DMS 273 treated with DMSO at 0.1 percent for 48 hours (cell line): ENCODE measurements at regions not wholly inside any gene's neighbourhood (a gene's known extent, or its start where the extent isn't known, plus 50 kb on each side); places are given as distances from the start of the nearest gene placed in this dataset.
"Not testable (repeated sequence)": the region's sequence is repeated elsewhere in the genome, so short reads cannot be mapped to it uniquely, and the experiment has no call there.

Experiments used
- DNase-seq: peaks from one replicate; lab custom pipeline; 2025; lab: John Stamatoyannopoulos, UW

DNA sequence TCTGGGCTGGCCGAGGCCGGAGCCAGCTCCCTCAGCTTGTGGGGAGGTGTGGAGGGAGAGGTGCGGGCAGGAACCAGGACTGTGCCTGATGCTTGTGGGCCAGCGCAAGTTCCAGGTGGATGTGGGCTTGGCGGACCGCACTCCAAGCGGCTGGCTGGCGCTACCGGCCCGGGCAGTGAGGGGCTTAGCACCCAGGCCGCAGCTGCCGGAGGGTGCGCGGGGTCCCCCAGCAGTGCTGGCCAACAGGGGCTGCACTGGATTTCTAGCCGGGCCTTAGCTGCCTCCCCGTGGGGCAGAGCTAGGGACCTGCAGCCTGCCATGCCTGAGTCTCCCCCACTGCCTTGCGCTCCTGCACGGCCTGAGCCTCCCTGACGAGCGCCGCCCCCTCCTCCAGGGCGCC lies 242.8 kb downstream of the CCSER2 start:
- no peak for DNase-seq

DNA sequence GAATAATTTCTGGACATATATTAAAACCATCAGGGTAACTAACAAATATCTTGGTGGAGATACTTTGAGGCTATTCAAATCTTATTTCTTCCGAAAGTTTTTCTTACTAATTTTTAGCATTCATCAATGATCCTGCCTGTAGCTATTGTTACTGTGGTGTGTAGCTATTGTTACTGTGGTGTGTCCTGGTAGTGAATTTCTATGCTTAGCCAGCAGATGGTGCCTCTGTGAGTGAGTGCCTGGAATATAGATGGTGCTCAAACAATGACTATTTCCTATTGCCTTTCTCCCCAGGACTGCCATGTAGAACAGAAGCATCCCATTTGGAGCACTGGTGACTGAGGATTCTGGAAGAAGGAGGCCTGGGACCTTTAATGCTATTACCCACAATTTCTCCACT lies 245.7 kb downstream of the CCSER2 start:
- no peak for DNase-seq

DNA sequence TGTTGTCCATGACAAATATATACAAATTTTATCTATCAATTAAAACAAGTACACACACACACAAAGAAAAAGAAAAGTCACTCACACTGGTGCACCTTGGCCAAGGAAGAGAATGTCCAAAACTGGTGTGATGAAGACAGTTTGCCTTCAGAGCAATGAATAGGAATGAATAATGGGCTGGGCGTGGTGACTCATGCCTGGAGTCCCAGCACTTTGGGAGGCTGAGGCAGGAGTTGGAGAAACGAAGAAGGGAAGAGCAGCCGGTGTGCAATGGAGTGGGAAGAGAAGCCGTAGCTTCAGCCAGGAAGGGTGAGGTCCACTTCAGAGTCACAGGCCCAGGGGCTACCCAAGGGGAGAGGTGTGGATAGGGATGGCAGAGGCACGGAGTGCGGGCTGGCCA lies 253.6 kb downstream of the CCSER2 start:
- DNase-seq = no peak

DNA sequence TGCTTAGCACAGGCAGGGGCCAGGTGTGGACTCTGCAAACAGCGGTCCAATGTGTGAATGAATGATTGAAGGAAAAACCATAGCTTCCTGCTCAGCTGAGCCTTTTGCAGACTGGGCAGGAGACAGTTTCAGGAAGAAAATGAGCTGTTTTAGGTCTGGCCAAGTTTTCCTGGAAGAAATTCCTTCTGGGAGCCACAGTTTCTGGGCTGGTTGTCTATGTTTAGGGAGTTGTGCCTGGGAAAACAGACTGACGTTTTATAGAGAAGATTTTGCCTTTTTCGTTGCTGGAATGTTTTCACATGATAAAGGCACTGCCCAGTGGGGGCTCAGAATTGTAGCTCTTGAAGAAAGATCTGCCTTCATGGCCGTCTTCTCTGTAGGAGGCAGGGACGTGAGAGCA lies 255.1 kb downstream of the CCSER2 start:
- no peak for DNase-seq

DNA sequence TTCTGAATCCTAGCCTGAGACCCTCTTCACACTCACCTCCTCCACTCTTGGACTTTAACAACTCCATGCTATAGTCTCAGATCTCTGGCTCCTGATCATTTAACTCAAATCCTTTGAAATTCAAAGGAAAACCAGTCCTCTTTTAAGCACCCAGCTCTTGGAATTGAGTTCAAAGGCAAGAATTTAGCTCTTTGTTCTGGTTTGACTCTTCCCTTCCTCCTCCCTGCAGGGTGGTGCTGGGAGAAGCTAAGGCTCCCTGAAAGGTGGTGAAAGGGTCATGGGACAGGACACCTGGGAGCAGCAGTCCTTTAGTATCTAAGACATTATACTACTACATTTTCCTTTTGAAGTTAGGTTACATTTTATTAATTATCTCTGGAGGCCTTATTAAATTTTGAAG lies 259.4 kb downstream of the CCSER2 start:
- DNase-seq = no peak

DNA sequence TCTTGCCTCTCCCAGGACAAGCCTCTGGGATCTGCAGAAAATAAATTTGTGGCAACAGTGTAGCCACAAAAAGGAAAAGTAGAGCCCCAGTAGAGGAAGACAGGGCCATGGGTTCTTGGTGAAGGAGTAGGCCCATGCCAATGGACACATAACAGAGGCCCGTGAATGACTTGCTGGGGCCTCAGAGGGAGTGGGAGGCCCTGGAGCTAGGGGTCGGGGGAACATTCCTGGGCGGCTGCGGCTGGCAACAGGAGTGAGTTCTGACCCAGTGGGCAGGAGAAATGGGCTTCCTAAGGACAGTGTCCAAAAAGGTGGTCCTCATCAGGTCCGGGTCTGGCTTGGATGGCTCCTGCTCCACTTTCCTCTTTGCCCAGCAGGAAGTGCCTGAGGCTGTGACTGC lies 260.0 kb downstream of the CCSER2 start:
- DNase-seq = no peak

DNA sequence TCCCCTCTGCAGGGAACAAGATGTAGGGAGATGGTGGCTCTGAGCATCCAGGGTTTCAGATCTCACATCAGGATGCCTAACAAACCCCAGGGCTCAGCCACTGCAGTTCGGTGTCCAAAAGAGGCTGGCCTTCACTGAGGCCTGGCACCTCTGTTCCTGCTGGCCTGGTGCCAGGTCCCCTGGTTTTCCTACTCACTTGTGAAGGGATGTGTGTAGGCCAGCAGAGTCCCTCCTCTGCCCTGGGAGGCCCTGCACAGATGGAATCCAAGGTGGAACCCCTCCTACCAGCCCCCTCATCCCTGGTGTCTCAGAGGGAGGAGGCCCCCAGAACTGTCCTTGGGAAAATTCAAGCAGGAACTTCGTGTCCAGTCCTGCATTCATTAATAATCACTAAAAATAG lies 260.6 kb downstream of the CCSER2 start:
- no peak for DNase-seq

DNA sequence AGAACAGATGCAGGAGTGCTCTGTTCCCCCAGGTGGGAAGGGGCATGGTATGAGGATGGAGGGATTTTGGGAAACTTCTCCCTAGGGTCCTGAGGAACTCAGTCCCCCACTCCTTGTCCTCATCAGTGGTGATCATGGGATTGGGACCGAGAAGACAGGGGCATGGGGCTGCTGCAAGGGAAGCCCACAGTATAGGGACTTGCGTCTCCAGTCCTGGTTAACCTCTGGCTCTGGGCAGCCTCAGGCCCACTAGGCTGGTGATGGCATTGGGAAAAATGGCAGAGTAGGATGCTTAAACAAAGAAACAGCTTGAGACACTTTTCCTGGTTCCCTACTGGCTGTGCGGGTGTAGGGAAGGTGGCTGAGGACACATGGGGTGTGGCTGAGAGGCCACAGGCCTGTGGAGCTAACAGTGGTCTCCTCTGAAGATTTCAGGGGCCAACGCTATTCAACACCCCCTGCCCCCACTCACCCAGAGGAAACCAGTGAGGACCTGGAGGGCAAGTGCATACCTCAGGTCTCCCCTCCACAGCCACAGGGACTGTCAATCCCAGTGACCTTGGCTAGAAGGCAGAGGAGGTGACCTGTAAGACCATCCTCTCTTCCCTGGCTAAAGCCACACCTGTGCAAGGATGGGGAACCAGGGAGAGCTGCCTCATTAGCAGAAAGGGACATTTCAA lies 261.3 kb downstream of the CCSER2 start:
- DNase-seq = no peak

DNA sequence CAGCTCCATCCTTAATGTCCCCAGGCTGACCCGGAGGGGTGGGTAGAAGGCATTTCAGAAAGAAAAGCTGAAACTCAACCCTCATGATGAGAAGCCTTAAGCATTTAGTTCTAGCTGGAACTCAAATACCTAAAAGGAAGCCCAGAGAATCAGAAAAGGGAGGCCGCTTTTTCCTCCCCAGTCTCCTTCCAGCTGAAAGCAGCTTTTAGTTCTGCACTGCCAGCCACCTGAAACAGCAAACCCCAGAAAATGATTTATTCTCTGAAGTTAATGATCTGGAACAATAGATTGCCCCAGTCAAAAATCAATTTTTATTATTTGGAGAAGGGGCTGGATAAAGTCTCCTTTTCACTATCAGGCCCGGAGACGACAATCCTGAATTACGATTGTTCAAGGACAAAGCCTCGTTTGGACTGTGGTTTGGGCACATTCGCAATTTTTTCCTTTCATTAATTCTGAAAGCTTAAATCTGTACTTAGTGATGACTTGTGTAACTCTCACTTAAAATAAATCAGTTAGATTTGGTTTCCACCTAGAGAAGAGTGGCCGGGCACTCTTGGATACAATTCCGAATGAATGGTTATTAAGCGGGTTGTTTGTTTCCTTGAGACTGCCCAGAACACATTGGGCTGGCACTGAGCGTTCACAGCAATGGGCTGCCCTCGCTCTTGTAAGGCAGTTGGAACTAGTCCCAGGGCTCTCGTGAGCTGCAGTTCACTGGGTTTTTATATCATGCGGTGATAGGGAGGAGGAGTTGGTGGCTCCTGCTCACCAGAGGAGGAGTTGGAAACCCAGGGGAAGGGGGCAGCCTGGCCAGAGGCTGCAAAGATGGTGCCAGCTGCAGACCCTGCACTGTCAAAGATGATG lies 262.2 kb downstream of the CCSER2 start:
- DNase-seq = no peak

DNA sequence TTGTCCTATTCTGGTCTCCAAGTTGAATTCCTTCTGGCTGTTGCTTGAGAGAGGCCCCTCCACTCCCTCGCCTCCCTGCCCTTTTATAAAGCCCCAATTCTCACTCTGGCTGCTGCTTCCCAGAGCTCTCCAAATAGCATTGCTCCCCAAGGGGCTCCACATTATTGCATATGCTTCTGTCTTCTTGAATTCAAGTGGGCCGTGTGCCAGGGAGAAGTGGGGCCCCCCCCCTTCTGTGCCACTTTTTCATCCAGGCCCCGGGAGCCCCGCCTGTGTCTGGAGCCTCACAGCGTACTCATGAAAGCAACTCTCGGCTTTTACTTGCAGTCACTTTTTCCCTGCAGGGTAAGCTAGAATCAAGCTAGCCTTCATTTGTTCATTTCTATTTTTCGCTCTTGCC lies 265.1 kb downstream of the CCSER2 start:
- DNase-seq = no peak

DNA sequence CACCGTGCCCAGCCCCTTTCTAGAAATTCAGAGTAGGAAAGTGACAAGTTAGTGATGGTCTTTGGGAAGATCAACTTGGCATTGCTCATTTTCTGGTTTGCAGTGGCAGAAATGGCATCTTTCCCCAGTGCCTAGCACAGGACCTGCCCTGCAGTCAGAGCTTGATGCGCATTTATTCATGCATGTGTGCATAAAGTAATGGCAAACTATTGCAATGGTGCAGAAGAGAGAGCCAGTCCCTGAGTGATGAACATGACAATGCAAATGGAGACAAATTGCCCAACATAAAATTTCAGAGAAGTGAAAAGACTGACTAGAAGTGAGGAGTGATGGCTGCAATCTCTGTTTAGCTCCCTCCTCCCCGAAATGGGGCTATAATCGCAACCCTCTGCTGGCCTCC lies 268.2 kb downstream of the CCSER2 start:
- no peak for DNase-seq

DNA sequence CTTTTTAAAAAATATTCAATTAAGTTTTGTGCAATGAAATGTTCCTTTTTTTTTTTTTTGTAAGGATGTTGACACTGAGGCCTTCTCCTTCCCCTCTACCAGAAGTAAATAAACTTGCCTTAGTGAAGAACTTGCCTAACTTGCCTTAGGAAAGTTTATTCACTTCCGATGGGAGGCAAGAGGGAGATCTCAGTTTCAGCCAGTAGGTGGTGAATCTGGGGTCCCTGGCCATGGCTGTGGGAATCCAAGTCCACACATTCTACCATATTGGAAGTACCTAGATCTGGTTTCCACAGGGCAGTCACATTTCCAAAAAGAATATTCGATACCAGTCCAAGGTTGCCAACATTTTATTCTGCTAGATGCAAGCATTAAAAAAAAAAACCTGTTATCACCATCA lies 270.9 kb downstream of the CCSER2 start:
- no peak for DNase-seq

DNA sequence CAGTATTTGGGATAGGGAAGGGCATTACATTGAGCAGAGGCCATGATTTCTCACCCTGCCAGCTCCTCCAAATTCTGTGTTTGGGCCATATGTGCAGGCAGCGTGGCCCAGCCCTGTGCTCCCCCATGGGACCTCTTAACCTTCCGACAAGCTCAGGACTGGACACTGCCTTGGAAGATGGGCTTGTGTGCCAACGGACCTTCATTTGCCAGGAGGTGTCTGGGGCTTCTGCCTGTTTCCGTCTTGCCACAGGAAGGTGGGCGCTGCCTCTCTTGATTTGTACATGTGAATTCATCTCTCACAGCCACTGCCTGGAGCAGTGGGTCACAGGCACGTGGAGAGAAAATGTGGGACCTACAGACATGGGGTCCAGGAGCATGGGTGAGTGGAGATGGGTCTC lies 272.6 kb downstream of the CCSER2 start:
- no peak for DNase-seq

DNA sequence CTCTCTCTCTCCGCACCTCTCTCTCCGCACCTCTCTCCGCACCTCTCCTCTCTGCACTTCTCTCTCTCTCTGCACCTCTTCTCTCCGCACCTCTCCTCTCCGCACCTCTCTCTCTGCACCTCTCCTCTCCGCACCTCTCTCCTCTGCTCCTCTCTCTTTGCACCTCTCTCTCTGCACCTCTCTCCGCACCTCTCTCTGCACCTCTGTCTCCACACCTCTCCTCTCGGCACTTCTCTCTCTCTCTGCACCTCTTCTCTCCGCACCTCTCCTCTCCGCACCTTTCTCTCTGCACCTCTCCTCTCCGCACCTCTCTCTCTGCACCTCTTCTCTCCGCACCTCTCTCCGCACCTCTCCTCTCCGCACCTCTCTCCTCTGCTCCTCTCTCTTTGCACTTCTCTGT lies 274.2 kb downstream of the CCSER2 start:
- DNase-seq = not testable (repeated sequence)

DNA sequence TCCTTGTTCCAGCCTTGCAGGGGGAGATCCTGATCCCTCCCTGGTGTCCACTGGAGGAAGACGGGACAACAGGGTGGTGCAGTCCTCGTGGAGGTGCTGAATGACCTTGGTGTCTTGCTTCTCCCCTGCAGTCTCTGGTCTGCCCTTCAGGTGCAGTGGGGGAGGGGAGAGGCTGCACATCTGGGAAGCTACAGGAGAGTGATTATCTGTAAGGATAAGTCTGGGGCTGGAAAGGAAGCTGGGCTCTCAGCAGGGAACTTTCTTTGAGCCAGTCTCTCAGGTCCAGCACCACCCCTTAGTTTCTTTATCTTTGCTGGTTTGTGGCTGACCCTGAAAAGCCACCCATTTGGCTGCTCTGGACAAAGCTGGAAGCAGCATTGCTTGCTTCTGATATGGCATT lies 275.6 kb downstream of the CCSER2 start:
- DNase-seq = no peak

DNA sequence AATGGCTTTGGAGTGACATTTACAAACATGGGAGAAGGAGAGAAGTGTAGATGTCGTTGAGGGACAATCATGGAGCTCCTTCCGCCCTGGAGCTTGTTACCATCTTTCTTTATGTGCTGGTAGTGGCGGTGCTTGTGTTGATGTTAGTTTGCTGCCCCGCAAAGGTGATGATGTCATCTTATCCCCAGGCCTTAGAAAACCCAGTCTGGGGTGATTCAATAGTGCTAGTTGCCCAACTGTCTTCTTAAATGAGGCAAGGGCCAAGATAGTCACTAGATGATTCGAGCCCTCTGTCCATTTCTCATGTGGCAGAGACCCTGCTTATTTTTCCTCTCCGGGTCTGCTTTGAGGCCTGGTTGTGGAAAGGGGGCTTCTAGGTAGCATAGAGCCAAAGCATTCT lies 277.4 kb downstream of the CCSER2 start:
- no peak for DNase-seq

DNA sequence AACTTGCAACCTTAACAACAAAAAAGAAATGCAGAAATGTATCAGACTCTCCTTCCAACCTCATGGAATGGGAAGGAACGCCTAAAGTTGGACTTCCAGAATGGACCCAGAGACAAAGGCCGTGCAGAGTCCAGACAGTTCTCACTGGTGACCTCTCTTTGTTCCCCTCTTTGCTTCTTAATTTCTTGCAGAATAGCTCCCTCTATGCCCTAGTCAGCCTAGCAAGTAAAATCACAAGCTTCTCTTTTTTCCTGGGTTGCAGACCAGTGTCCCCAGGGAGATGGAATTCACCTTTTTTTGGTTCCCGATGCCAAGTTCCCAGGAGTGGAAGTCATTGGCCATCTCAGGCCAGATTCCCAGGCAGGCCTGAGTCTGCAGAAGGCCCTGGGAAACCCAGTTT lies 278.0 kb downstream of the CCSER2 start:
- no peak for DNase-seq

DNA sequence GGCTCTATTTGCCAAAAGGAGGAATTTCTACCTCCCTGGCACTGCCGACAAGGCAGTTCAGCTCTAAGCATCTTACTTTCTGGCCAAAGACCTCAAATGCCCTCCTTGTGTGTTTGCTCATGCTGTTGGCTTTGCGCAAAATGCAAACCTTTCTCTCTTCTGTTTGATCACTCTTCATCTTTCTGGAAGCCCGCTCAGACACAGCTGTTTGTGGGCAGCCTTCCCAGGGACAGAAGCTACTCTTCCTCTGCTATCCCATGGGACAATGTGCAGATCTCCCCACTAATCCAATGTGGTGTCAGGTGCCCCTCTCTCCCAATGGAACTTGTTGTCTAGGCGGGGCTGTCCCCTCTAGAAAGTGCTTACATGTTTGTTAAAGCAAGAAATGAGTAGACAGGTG lies 278.7 kb downstream of the CCSER2 start:
- DNase-seq = no peak

DNA sequence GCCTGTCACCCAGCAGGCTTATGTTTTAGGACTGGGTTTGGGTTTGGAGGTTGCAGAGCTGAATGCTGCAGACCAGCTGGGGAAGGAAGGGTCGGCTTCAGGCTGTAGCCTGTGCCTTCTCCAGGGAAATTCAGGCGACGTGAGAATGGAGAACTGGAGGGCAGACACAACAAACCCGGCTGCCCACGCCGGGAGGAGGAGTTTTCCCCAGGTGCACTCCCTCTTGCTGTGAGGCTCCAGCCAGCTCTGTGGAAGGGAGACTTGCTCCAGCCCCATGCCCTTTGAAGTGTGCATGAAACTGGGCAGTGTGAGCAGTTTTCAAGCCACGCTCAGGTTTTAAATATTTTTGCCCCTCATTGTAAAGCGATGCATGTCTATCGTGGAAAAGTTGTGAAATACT lies 279.1 kb downstream of the CCSER2 start:
- DNase-seq = no peak

DNA sequence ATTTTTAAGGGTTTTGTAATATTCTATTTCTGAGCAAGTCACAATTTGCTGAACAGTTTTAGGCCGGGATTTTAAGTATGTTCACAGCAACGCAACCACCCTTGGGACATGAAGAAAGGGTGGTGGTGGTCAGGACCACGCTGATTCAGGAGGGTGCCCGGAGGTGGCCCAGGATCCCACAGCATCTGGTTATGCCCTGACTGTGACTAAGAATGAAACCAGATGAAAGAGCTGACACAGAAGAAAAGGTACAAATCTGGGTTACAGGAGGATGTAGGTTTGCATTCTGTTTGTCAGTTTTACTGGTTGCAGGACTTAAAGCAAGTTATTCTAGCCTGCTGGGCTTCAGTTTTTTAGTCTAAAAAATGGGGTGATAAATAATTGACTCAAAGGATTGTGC lies 279.7 kb downstream of the CCSER2 start:
- DNase-seq = no peak

DNA sequence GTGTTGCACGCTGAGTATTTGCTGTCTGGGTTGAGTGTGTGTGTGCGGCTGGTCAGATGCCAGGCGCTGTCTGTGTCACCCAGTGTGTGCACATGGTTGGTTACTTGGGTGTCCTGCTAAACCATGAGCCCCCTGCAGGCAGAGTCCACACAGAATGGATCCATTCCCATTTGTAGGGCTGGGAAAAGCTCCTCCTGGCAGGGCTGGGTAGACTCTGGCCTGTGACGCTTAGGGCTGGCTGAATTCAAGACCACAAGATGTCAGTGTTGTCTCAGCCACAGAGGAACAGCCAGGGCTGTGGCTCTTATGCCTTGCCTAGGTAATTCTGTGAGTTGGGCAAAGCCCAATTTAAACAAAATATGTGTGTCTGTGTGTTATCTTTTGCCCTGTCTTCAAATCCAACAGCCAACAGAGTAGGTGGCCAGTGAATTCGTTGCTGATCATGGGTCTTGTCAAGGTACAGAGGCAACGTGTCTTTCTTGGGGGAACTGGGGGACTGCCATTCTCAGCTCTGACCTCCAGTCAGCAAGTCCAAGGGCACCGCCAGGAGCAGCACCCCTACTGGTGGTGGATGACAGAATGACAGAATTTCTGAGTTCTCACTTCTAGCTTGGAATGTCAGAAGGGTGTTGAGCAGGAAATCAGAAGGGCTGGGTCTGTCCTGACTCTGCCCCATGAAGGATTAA lies 285.1 kb downstream of the CCSER2 start:
- peak; percentile 46 for DNase-seq

DNA sequence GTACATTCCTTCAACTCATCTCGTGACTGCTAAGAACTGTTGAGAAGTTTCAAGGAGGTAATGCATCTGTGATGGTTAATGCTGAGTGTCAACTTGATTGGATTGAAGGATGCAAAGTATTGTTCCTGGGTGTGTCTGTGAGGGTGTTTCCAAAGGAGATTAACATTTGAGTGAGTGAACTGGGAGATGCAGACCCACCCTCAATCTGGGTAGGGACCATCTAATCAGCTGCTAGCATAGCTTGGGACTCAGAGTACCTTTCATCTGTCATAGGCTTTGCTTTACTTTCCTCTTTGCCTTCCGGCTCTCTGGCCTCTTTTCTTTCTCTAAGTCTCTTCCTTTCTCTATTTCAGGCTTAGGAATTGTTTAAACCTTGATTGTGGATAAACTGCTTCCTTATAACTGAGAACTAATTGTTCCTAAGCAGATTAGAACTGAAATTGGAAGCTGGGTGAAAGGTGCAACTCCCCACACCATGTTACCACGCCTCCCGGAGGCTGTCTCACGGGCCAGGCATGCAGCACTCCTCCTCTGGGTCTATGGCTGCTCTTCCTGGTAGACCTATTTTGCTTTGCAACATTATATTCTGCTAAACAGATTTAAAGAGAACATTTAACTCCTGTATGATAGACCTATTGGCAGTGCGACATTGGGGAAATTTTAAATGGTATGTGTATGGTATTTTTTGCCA lies 298.2 kb downstream of the CCSER2 start:
- no peak for DNase-seq

DNA sequence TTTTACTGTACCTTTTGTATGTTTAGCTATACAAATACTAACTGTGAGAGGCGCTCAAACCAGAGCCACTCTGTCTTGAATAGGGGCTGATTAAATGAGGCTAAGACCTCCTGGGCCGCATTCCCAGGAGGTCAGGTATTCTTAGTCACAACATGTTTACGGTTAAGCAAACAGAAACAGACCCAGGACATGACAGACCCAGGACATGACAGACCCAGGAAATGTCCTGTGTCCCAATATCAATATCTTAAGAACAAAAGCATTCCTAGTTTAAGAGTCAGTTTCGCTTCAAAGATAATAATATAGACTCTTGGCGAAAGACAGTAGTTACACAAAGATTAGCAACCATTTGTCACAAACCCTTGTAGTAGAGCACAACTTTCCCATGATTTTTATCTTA lies 304.5 kb downstream of the CCSER2 start:
- no peak for DNase-seq
